Astrocyte (in vitro differentiated cells and primary cell): ENCODE measurements at regions not wholly inside any gene's neighbourhood (a gene's known extent, or its start where the extent isn't known, plus 50 kb on each side); places are given as distances from the start of the nearest gene placed in this dataset.

Source experiments
- DNase-seq: peaks from one replicate; pipeline ENCODE4 v3.0.0-alpha.2; 2010; ENCODE audit warnings: low read depth
- FAIRE-seq: peaks from 2 replicates; lab custom pipeline; 2011; peaks lifted over from hg19 to GRCh38; lab: Jason Lieb, UNC
- H2AFZ ChIP-seq: 2 replicates; pipeline ENCODE4 v1.6.0; 2012; ENCODE audit warnings: low read depth, low read length, inconsistent platforms
- H3K27ac ChIP-seq: 2 replicates; pipeline ENCODE4 v1.5.1; 2011; ENCODE audit warnings: low read depth, low read length, inconsistent platforms
- H3K27me3 ChIP-seq: 2 replicates; pipeline ENCODE4 v1.6.0; 2011; ENCODE audit warnings: low read length, inconsistent platforms; ENCODE audit not compliant: insufficient read depth
- H3K36me3 ChIP-seq: 2 replicates; pipeline ENCODE4 v1.5.1; 2011; ENCODE audit warnings: low read length, inconsistent platforms; ENCODE audit not compliant: insufficient read depth
- H3K4me1 ChIP-seq: 2 replicates; pipeline ENCODE4 v1.5.1; 2011; ENCODE audit warnings: low read length, inconsistent platforms; ENCODE audit not compliant: insufficient read depth
- H3K4me2 ChIP-seq: 2 replicates; pipeline ENCODE4 v1.6.0; 2012; ENCODE audit warnings: low read length, inconsistent platforms
- H3K4me3 ChIP-seq: 2 replicates; pipeline ENCODE4 v1.5.1; 2011; ENCODE audit warnings: low read depth, mild to moderate bottlenecking, low read length, inconsistent platforms; ENCODE audit not compliant: insufficient read depth
- H3K79me2 ChIP-seq: 2 replicates; pipeline ENCODE4 v1.6.0; 2012; ENCODE audit warnings: mild to moderate bottlenecking, low read length, inconsistent platforms; ENCODE audit not compliant: insufficient read depth
- H3K9ac ChIP-seq: 2 replicates; pipeline ENCODE4 v1.6.0; 2012; ENCODE audit warnings: mild to moderate bottlenecking, low read length, inconsistent platforms
- H3K9me3 ChIP-seq: 2 replicates; pipeline ENCODE4 v1.5.1; 2012; ENCODE audit warnings: low read depth, mild to moderate bottlenecking, low read length, inconsistent platforms; ENCODE audit not compliant: insufficient read depth
- H4K20me1 ChIP-seq: 2 replicates; pipeline ENCODE4 v1.6.0; 2012; ENCODE audit warnings: low read length, inconsistent platforms; ENCODE audit not compliant: insufficient read depth
- H3K27ac Mint-ChIP-seq: one replicate; pipeline ENCODE4 v1.8.0; 2021; ENCODE audit warnings: mild to moderate bottlenecking, mixed read lengths; ENCODE audit not compliant: unreplicated experiment
- H3K27me3 Mint-ChIP-seq: one replicate; pipeline ENCODE4 v1.8.0; 2021; ENCODE audit warnings: low read depth, mixed read lengths; ENCODE audit not compliant: unreplicated experiment
- H3K36me3 Mint-ChIP-seq: one replicate; pipeline ENCODE4 v1.8.0; 2021; ENCODE audit warnings: low read depth, mixed read lengths; ENCODE audit not compliant: unreplicated experiment
- H3K4me1 Mint-ChIP-seq: one replicate; pipeline ENCODE4 v1.8.0; 2021; ENCODE audit warnings: low read depth, mixed read lengths; ENCODE audit not compliant: unreplicated experiment
- H3K4me3 Mint-ChIP-seq: one replicate; pipeline ENCODE4 v1.8.0; 2021; ENCODE audit warnings: mild to moderate bottlenecking, moderate library complexity, mixed read lengths; ENCODE audit not compliant: unreplicated experiment
- H3K9me3 Mint-ChIP-seq: one replicate; pipeline ENCODE4 v1.8.0; 2021; ENCODE audit warnings: mild to moderate bottlenecking, mixed read lengths; ENCODE audit not compliant: unreplicated experiment
- EZH2 ChIP-seq: IDR thresholded peaks from 2 replicates; pipeline ENCODE4 v1.6.1; 2012; ENCODE audit warnings: mild to moderate bottlenecking, low read length, inconsistent platforms; ENCODE audit not compliant: insufficient read depth
- TF ChIP-seq, protein P1 (sequence below): IDR thresholded peaks from 2 replicates; pipeline ENCODE4 v1.5.1; 2011; ENCODE audit warnings: low read depth, mild to moderate bottlenecking, inconsistent platforms, low read length, moderate library complexity; ENCODE audit not compliant: insufficient read depth

DNA sequence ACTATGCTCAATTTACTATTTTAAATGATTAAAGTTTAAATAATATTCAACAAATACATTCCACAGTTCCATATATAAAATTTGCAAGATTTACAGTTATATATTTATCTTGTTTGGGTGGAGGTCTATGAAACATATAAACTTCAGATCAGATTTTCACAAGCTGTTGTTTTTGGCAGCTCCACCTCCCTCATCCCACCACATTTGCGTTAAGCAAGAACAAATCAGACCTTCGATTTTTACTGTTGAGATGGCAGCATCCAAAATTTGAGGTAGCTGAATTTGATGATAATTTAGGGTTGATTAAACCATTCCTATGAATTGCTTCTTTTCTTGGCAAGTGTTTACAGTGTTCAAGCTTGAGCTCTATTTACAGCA is 986.4 kb downstream of the REEP3 start:
- Histone ChIP-seq H3K4me2 (no peak overlapping the region), H3K4me3 (no peak overlapping the region), H3K36me3 (no peaks in the 10 kb centered on the region), H3K9ac (no peak overlapping the region), H3K27ac (no peak overlapping the region), H2AFZ (no peak overlapping the region), H3K79me2 (no peaks in the 10 kb centered on the region), H3K9me3 (no peaks in the 10 kb centered on the region), H4K20me1 (no peaks in the 10 kb centered on the region), H3K27me3 (no peaks in the 10 kb centered on the region), H3K4me1 (no peaks in the 10 kb centered on the region)
- Mint-ChIP-seq H3K4me3 (no peak overlapping the region), H3K9me3 (peaks cover 3% of the 10 kb centered on the region), H3K27ac (no peak overlapping the region), H3K27me3 (peaks cover 2% of the 10 kb centered on the region), H3K36me3 (no peaks in the 10 kb centered on the region), H3K4me1 (no peaks in the 10 kb centered on the region)
- DNase-seq (no peak), FAIRE-seq (no peak)
- TF ChIP-seq EZH2, result no peak
- TF ChIP-seq, protein P1, sequence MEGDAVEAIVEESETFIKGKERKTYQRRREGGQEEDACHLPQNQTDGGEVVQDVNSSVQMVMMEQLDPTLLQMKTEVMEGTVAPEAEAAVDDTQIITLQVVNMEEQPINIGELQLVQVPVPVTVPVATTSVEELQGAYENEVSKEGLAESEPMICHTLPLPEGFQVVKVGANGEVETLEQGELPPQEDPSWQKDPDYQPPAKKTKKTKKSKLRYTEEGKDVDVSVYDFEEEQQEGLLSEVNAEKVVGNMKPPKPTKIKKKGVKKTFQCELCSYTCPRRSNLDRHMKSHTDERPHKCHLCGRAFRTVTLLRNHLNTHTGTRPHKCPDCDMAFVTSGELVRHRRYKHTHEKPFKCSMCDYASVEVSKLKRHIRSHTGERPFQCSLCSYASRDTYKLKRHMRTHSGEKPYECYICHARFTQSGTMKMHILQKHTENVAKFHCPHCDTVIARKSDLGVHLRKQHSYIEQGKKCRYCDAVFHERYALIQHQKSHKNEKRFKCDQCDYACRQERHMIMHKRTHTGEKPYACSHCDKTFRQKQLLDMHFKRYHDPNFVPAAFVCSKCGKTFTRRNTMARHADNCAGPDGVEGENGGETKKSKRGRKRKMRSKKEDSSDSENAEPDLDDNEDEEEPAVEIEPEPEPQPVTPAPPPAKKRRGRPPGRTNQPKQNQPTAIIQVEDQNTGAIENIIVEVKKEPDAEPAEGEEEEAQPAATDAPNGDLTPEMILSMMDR, result no peak

DNA sequence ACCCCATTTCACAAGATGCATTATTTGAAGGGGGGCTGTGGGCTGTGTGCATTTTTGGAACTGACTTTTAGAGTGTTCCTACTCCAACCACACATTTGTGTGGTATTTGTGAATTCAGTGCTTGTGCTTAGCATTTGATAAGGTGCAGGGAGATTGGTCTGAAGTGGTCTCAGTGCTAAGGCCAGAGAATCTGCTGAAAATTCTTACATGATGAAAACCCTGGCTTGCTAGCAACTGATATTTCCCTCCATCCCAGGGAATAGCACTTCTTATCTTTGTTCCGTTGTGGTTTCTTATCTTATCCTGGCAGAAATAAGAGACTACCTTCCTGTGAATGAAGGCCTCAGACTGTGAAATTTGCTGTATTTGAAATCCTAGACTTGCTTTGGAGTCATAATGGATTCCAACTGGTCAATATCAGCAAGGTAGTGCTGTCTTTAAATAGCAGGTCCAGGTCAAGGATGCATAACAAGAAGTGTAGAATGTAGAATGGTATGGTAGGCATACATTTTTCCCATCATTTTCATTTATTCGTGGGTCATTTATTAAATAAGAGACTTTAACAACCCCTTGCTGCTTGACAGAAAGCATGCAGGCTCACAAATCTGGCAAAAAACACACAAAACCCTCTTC is 986.9 kb downstream of the REEP3 start:
- no peak overlapping the region for H3K9ac ChIP-seq
- no peaks in the 10 kb centered on the region for H3K36me3 Mint-ChIP-seq
- no peaks in the 10 kb centered on the region for H3K79me2 ChIP-seq
- H3K27me3 ChIP-seq, result no peaks in the 10 kb centered on the region
- H2AFZ ChIP-seq, result no peak overlapping the region
- H3K9me3 ChIP-seq, result no peaks in the 10 kb centered on the region
- no peak overlapping the region for H3K27ac ChIP-seq
- DNase-seq (peak; percentile 65), FAIRE-seq (no peak)
- H3K9me3 Mint-ChIP-seq, result peaks cover 3% of the 10 kb centered on the region
- no peak overlapping the region for H3K4me2 ChIP-seq
- peaks cover 2% of the 10 kb centered on the region for H3K27me3 Mint-ChIP-seq
- no peaks in the 10 kb centered on the region for H4K20me1 ChIP-seq
- H3K4me3 Mint-ChIP-seq, result no peak overlapping the region
- no peak overlapping the region for H3K27ac Mint-ChIP-seq
- no peaks in the 10 kb centered on the region for H3K4me1 ChIP-seq
- no peak overlapping the region for H3K4me3 ChIP-seq
- peaks cover 3% of the 10 kb centered on the region for H3K4me1 Mint-ChIP-seq
- TF ChIP-seq EZH2, result no peak
- TF ChIP-seq, protein P1, result no peak
- H3K36me3 ChIP-seq, result no peaks in the 10 kb centered on the region

DNA sequence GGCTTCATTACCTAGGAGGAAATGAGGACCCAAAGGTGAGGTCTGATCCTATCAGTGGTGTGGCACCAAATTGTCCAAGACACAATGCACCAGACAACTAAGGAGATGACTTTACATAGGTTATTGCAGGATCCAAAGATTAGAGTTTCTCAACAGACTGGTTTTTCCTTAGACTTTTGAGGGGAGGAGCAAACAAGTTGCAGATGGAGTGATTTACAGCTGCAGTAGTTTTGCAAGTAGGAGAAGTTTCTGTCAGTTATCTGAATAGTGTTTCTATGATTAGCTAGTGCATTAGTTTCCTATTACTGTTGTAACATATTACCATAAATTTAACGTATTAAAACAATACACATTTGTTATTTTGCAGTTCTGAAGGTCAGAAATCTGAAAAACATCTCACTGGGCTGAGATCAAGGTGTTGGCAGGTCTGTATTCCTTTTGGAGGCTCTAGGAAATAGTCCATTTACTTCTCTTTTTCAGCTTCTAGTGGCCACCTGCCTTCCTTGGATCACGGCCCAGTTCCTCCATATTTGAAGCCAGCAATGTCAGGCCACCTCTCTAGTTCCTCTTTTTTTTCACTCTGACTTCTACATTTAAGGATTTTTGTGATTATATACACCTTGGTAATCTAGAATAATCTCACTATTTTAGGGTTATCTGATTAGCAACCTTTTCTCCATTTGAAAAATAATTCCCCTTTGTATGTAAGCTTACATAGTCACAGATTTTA is 994.9 kb downstream of the REEP3 start:
- no peak for FAIRE-seq
- H3K27ac Mint-ChIP-seq, result no peak overlapping the region

More for the DNA sequence above, 994.9 kb downstream of the REEP3 start:
- no peaks in the 10 kb centered on the region for H3K4me1 ChIP-seq
- H2AFZ ChIP-seq, result no peak overlapping the region
- H3K27me3 Mint-ChIP-seq, result no peaks in the 10 kb centered on the region
- no peak overlapping the region for H3K4me3 ChIP-seq
- no peaks in the 10 kb centered on the region for H3K36me3 ChIP-seq
- H3K27me3 ChIP-seq, result no peaks in the 10 kb centered on the region
- H4K20me1 ChIP-seq, result no peaks in the 10 kb centered on the region
- no peak overlapping the region for H3K27ac ChIP-seq
- no peak for TF ChIP-seq EZH2
- TF ChIP-seq, protein P1, result no peak
- H3K4me2 ChIP-seq, result no peak overlapping the region
- no peak overlapping the region for H3K9ac ChIP-seq
- peaks cover 7% of the 10 kb centered on the region for H3K4me1 Mint-ChIP-seq
- H3K79me2 ChIP-seq, result no peaks in the 10 kb centered on the region
- no peaks in the 10 kb centered on the region for H3K36me3 Mint-ChIP-seq
- H3K9me3 Mint-ChIP-seq, result no peaks in the 10 kb centered on the region
- H3K4me3 Mint-ChIP-seq, result no peak overlapping the region
- DNase-seq, result no peak
- no peaks in the 10 kb centered on the region for H3K9me3 ChIP-seq
